GM19240 (cell line): ENCODE measurements at regions not wholly inside any gene's neighbourhood (a gene's known extent, or its start where the extent isn't known, plus 50 kb on each side); places are given as distances from the start of the nearest gene placed in this dataset.

Source experiments
- DNase-seq: peaks from one replicate; pipeline ENCODE4 v3.0.0; 2011; ENCODE audit warnings: low spot score; ENCODE audit not compliant: insufficient read length

GRCh38 chr2:14126846-14127245 is 505.7 kb upstream of the LRATD1 start:
- DNase-seq, result no peak

- DNase-seq, result no peak
These were observed 504.8 kb upstream of the LRATD1 start for GRCh38 chr2:14127765-14128164.

- DNase-seq, result no peak
These were observed 500.1 kb upstream of the LRATD1 start for GRCh38 chr2:14132386-14132785.

GRCh38 chr2:14134771-14135170 is 497.7 kb upstream of the LRATD1 start:
- DNase-seq, result no peak

GRCh38 chr2:14136030-14136429 is 496.5 kb upstream of the LRATD1 start:
- no peak for DNase-seq

- DNase-seq, result no peak
These were observed 494.9 kb upstream of the LRATD1 start for GRCh38 chr2:14137643-14138042.

- no peak for DNase-seq
These were observed 492.4 kb upstream of the LRATD1 start for GRCh38 chr2:14140009-14140550.

GRCh38 chr2:14143435-14143834 is 489.1 kb upstream of the LRATD1 start:
- no peak for DNase-seq

- no peak for DNase-seq
These were observed 484.3 kb upstream of the LRATD1 start for GRCh38 chr2:14148216-14148615.

- no peak for DNase-seq
These were observed 474.7 kb upstream of the LRATD1 start for GRCh38 chr2:14157816-14158215.

- DNase-seq, result no peak
These were observed 452.2 kb upstream of the LRATD1 start for GRCh38 chr2:14180333-14180732.

- no peak for DNase-seq
These were observed 450.1 kb upstream of the LRATD1 start for GRCh38 chr2:14182227-14182946.

GRCh38 chr2:14185906-14186305 is 446.6 kb upstream of the LRATD1 start:
- DNase-seq, result no peak

GRCh38 chr2:14188446-14188845 is 444.1 kb upstream of the LRATD1 start:
- DNase-seq, result no peak

- no peak for DNase-seq
These were observed 442.6 kb upstream of the LRATD1 start for GRCh38 chr2:14189929-14190328.

- DNase-seq, result no peak
These were observed 438.3 kb upstream of the LRATD1 start for GRCh38 chr2:14194233-14194632.

- no peak for DNase-seq
These were observed 435.2 kb upstream of the LRATD1 start for GRCh38 chr2:14197293-14197692.

GRCh38 chr2:14199040-14199439 is 433.5 kb upstream of the LRATD1 start:
- no peak for DNase-seq

GRCh38 chr2:14219306-14219705 is 413.2 kb upstream of the LRATD1 start:
- no peak for DNase-seq

GRCh38 chr2:14220101-14220500 is 412.4 kb upstream of the LRATD1 start:
- DNase-seq, result no peak

- no peak for DNase-seq
These were observed 411.1 kb upstream of the LRATD1 start for GRCh38 chr2:14221466-14221865.

- no peak for DNase-seq
These were observed 408.9 kb upstream of the LRATD1 start for GRCh38 chr2:14223576-14223975.

- no peak for DNase-seq
These were observed 401.1 kb upstream of the LRATD1 start for GRCh38 chr2:14231391-14231898.
